22Rv1 (cell line): ENCODE measurements at regions not wholly inside any gene's neighbourhood (a gene's known extent, or its start where the extent isn't known, plus 50 kb on each side); places are given as distances from the start of the nearest gene placed in this dataset.

ENCODE experiments used
- CTCF ChIP-seq: fragments of 450-650 bp; IDR thresholded peaks from 2 replicates; pipeline ENCODE4 v1.5.1; 2017; ENCODE audit warnings: mild to moderate bottlenecking
- ZFX ChIP-seq: fragments of 450-650 bp; IDR thresholded peaks from 2 replicates; pipeline ENCODE4 v1.6.1; 2017; ENCODE audit warnings: antibody characterized with exemption, borderline replicate concordance

GRCh38 chr4:18670034-18670433 lies 648.5 kb upstream of the LCORL start:
- TF ChIP-seq CTCF (no peak), ZFX (no peak)
